Stimulated activated CD4-positive, alpha-beta T cell treated with anti-CD3 and anti-CD28 coated beads, Interleukin-2, amount 100 ng/mL, for 4 hours (primary cell): ENCODE measurements at regions not wholly inside any gene's neighbourhood (a gene's known extent, or its start where the extent isn't known, plus 50 kb on each side); places are given as distances from the start of the nearest gene placed in this dataset.

Experiments
- DNase-seq: peaks from one replicate; pipeline ENCODE4 v3.0.0-alpha.2; 2020; ENCODE audit warnings: low read depth

DNA sequence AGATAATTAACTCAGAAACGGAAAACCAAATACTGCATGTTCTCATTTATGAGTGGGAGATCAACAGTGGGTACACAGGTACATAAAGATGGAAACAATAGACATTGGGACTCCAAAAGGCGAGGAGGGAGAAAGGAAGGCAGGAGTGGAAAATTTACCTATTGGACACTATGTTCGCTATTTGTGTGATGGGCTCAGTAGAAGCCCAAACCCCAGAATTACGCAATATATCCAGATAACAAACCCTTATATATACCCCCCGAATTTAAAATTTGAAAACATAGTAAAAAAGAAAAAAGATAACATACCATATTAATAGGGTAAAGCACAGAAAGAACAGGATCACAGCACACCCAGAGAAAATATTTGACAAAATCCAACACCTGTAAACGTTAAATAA, 1351.7 kb upstream of the FAM98A start:
- no peak for DNase-seq

DNA sequence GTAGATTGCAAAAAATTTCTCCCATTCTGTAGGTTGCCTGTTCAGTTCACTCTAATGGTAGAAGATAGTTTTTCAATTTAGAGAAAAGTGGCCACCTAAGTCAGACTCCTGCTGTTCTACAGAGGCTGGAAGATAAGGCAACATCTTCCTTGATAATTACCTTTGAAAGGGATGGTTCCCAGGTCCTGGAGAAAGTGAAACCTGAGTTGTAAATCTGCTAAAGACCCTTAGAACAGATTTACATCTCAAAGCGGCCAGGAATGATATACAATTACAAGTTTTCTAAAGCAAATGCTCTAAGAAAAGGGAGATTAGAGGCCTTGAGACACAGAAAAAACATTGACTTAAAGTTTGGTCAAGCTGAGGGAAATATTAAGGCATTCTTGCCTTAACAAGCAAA, 1350.2 kb upstream of the FAM98A start:
- DNase-seq, result no peak

DNA sequence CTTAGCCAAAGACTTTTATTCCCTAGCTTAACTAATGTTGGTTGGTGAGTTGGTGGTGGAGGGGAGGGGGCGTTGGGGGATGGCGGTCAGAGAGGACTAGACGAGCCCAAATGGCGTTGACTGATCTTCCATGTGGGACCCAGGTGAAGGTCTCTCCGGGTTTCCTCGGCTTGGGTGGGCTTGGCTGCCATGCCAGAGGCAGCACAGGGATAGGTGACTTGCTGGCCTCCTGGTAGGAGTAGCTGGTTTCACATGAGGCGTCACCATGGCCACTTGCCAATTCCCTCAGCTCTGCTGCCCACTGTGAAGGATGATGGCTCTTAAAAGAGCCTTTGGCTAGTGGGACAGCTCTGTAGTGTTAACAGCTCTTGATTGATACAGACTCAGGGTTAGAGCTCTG, 1337.0 kb upstream of the FAM98A start:
- no peak for DNase-seq

DNA sequence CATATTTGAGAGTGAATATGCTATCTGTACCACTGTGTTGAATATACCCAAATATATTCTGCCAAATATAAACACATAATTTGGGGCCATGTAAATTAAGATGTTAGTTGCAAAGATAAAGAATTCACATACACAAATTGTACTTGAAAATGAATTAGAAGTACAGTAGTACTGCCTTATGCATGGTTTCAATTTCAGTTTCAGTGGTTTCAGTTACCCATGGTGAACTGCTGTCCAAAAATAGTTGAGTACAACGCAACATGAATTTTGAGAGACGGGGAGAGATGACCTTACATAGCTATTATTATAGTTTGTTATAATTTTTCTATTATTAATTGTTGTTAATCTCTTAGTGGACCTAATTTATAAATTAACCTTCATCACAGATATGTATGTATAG, 1313.0 kb upstream of the FAM98A start:
- DNase-seq, result no peak

DNA sequence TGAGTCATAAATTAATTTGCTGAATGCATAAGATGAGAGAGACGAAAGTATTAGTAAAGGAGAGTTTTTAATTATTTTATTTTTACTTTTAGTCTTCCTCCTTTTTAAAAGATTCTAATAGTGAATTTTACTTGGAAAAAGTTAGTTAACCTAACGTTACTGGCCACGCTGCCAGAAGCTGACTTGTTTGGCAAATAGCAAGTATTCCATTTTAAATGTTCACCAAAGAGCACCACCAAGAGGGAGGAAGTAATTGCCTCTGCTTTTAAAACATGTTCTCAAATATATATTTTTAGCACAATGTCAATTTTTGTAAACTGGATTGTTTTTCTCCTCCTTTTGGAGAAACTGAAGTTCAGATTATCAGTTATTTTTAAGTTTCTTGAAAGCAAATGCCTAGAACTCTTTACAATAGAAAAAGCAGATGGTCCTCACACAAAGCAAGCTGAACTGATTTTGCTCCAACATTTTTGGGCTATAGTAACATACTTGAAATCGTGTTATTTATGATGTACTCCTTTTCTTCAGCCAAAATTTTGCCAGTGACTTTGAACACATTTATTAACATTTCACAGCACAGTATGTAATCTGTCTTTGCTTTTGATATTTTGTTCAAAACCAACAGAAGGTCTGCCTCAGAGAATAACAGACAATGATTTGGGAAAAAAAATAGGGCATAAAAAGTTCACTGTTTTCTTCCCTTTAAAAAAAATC, 1311.0 kb upstream of the FAM98A start:
- no peak for DNase-seq

DNA sequence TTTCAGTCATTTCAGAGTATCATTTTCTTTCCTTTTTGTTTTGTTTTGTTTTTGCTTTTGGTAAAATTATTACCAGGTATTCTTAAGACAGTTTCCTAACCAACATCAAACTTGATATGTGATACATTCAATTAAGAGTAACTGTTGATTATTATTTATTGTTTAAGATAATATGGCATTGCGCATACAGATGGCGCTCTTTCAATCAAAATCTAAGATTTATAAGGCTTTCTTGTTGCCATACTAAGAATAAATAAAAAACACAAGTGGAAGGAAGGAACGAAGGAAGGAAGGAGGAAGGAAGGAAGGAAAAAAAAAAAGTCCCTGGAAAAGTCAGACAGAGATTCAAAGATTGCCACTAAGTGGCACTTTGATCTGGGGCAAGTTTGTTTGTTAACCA, 1308.7 kb upstream of the FAM98A start:
- DNase-seq, result no peak

DNA sequence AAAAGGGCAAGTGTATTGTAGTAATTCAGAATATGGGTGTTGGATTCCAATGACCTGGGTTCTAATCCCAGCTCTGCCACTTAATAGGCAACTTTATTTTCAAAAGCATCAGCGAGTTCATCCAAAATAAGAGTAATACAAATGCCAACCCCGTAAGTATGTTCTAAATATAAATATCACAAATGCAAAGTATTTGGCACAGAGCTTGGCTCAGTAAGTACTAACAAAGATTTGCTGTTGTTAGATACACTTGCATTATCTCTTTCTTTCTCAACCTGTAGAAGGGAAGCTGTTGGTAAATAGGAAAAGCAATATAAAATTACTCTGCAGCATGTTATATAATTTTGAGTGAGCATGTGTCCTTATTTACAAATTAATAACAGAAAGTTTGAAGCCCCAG, 1302.6 kb upstream of the FAM98A start:
- no peak for DNase-seq

DNA sequence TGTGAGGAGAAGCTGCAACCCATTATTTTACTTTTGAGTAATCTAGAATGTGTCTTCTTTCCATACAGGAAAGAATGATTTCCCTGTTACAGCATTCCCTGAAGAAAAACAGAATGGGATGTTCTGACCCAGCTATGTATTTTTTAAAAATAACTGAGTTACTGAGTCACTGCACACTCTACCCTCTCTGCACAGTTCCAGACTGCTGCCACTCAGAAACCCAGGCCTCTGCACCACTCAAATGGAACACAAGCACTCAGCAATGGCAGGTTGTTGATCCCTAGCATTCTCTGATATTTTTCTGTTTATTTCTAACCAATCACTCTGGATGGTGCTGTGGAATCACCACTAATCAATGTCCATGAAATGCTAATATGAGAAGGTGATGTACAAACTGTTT, 1300.0 kb upstream of the FAM98A start:
- DNase-seq, result no peak

DNA sequence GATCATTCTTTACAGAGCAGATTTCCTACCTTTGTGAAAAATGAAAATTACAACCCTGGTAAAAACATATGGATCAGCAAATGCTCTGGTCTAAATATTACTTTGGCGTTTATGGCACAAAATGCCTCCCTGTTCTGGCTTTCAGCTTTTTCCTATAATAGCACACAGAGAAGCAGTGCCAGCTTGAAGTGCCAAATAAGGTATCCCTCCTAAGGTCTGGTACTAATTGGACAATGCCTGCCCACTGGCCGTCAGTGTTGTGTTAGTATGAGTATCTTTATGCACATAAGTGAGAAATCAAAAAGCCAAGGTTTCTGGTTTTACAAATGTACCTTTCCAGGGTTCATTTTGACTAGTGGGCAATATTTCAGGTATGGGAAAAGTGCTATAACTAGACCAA, 1293.7 kb upstream of the FAM98A start:
- no peak for DNase-seq

DNA sequence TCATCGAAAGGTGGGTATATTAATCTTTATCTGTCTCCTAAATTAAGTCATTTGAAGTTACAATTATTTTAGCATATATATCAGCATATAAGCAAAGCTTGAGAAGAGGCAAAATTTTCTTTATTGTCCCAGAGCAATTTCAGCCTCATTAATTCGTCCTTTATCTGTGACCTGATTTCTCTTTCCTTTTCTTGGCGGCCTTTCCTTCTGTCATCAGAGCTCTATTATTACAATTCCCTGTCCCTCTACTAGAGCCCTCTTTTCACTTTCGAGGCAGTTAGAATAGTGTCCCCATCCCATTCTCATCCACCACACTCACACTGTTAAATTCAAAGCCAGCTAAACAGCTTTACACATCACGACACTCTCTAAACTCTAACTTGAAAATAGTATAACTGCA, 1293.2 kb upstream of the FAM98A start:
- no peak for DNase-seq

DNA sequence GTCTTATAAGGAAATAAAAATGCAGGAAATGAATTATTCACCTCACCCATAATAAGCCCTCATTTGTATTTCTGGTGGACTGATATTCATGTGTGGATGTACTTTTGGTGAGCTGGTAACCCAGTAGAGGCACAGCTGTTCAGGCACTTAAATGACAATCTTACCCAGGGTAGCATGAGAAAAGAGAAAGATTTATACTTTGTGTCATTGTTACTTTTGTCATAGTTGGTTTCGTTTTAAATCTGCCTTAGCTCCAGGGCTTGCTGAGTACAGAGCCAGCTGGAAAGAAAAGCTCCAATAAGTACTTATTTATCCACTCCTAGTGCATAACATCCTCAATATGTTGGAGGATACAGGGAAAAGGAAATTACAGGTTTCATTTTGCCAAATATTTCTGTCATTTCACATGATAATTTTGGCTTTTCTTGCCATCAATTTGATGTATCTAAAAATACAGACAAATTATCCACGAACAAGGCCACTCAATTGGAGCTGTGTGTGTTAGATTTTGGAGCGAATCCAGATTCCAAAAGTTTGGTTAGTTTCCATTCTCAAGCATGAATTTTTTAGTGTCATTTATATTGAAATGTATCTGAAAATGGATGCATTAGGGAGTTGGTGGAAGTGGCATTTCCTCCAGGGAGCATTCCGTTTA, 1276.1 kb upstream of the FAM98A start:
- DNase-seq, result no peak

DNA sequence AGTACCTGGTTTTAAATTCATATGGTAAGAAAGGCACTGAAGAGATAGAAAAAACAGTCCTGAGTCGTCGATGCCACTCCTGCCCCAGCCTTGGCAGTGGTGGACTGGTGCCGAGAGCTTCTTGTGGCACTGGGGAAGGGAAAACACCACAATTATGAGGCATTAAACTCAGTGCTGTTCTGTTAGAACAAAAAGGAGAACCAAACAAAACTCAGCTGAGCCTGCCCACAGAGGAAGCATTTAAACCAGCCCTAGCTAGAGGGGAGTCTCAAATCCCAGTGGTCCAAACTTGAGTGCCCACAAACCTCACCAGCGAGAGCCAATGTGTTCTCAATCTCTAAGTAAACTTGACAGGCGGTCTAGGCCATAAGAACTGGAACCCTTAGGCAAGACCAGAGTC, 1254.5 kb upstream of the FAM98A start:
- DNase-seq, result no peak

DNA sequence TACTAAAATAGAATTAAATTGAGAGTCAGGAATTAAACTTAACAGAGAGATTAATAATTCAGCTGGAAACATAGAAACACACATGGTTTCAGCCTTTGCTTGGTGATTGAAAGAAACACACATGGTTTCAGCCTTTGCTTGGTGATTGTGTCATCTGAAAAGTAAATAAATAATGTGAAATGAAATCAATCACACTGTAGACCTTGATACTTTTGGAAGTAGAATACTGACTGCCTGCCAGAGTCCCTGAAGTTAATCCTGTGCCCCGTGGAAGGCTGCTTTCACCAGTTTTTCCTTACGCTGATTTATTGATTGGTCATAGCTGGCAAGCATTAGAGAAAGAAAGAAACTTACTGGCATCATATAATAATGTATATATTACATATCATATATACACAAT, 1252.7 kb upstream of the FAM98A start:
- DNase-seq, result no peak

DNA sequence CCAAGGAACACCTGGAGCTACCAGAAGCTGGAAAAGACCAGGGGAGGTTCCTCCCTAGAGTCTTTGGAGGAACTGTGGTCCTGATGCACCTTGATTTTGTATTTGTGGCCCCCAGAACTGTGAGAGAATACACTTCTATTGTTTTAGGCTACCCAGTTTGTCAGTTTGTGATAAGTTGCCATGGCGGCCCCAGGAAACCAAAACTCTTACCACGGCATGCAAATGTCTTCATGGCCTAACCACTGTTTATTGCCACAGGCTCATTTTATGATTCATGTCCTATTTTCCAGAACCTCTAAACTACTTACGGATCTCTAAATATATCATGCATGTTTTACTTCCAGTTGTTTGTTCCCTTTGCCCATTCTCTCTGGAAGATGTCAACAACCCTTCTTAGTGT, 1250.7 kb upstream of the FAM98A start:
- DNase-seq, result no peak

DNA sequence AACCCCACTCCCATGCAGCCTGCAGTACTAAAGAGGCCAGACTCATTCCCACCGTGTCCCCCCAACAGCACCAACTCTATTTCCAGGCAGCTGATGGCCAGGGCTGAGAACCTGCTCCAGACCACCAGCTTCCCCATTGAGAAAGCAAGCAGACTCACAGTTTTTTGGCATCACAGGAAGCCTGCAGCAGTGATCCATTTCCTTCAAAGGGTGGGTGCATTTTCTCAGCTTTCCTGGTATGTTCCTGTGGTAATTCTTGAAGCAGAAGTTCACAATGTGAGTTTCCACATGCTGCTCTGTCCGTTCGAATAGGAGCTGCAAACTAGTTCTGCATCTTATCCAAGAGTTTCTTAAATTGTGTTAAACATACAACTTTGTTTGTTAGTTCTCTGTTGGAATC, 1249.6 kb upstream of the FAM98A start:
- no peak for DNase-seq

DNA sequence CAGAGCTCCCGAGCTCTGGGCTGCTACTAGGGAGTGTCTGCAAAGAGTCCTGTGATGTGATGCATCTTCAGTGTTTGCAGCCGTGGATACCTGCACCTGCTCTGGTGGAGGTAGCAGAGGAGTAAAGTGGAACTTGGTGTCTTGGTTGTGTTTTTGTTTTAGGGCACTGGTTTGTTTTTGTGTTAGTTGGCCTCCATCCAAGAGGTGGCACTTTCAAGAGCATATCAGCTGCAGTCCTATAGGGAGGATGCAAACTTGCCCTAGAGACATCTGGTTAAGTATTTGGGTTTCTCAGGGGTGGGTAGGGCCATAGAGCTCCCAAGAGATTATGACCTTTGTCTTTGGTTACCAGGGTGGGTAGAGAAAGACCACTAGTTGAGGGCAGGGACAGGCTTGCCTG, 1249.0 kb upstream of the FAM98A start:
- no peak for DNase-seq

DNA sequence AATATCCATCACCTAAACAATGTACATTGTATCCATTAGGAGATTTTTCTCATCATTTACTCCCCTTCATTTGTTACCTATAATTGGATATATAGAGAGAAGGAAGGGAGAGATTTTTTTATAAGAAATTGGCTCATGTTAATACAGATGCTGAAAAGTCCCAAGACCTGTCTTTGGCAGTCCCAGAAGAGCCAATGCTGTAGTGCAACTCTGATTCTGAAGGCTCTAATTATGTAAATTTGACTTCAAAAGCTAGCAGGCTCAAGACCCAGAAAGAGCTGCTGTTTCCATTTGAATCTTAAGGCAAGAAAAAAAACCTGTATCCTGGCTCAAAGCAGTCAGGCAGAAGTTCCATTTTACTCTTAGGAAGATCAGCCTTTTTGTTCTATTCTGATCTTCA, 1245.5 kb upstream of the FAM98A start:
- no peak for DNase-seq

DNA sequence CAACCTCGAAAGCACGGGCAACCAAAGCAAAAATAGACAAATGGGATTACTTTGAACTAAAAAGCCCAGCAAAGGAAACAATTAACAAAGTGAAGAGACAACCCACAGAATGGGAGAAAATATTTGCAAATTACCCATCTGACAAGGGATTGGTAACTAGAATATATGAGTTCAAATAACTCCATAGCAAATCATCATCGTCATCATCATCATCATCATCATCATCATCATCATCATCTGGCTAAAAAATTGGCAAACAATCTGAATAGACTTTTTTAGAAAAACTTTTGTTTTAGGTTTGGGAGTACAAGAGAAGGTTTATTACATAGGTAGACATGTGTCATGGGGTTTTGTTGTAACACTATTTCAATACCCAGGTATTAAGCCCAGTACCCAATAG, 1239.3 kb upstream of the FAM98A start:
- DNase-seq, result no peak

DNA sequence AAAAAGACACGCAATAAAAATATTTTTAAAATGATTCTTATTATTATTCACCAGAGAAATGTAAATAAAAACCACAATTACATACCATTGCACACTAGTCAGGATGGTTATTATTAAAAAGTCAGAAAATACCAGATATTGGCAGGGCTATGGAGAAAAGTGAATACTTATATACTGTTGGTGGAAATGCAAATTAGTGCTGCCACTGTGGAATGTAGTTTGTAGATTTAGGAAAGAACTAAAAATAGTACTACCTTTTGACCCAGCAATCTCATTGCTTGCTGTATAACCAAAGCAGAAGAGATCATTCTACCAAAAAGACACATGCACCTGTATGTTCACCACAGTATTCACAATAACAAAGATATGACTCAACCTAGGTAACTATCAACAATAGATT, 1237.3 kb upstream of the FAM98A start:
- no peak for DNase-seq

DNA sequence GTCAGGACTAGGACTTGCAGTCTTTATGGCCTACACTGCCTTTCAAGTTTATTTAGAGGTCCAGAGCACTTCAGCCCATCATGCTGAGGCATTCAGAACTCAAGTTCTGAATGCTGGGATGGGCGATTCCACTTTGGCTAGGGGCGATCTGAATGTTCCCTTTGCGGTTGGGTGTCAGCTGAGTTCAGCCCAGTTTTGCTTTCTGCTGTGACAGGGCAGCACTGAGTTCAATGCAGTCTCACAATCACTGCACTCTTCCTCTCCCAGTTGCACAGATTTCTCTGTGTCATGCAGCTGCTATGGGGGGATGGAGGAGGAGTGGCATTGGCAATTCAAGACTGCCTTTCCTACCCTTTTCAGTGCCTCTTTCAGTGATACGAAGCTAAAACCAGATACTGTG, 1232.0 kb upstream of the FAM98A start:
- no peak for DNase-seq

DNA sequence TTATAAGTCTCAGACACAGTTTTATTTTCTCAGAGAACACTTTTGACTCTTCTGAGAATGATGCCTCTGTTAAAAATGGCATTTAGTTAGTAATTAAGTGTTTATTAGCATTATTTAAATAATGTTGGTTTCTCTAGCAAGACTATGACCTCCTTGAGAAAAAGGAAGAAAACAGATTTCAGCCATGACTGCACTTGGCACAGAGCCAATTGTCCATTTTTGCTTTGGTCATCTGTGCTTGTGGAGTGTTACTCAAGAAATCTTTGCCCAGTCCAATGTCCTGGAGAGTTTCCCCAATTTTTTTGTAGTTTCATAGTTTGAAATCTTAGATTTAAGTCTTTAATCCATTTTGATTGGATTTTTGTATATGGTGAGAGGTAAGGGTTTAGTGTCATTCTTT, 1229.4 kb upstream of the FAM98A start:
- no peak for DNase-seq

DNA sequence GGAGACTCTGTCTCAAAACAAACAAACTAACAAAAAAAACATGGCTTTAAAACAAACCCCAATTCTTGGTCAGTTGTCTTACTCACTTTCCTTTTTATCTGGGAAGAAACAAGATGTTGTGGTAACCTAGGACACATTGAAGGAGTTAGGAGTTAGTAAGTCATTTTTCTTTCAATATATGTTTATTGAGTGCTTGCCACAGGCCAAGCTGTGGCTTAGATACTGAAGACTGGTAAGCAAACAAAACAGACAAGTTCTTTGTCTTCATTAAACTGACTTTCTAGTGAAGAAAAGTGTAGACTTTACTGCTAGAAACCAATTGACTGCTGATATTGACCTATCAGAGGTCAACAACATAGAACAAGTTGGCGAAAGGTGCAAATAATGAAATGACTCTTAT, 1228.3 kb upstream of the FAM98A start:
- DNase-seq, result no peak

DNA sequence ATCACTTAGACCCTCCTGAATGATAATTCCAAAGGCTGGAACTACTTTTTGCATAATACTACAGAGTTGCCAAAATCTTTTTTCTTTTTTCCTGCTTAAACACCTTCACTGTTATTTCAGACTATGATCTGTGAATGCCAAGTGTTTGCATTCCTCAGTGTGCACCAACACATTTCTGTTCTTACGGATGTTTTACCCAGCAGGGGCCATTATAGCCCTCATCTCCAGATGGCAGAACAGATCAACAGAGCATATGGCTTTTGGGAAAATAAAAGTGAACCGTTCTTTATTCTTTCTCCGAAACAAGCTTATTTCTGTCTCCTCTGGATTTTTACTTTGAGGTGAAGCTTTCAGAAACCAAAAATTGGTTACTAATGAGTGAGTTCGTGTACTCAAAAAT, 1226.6 kb upstream of the FAM98A start:
- DNase-seq, result no peak

DNA sequence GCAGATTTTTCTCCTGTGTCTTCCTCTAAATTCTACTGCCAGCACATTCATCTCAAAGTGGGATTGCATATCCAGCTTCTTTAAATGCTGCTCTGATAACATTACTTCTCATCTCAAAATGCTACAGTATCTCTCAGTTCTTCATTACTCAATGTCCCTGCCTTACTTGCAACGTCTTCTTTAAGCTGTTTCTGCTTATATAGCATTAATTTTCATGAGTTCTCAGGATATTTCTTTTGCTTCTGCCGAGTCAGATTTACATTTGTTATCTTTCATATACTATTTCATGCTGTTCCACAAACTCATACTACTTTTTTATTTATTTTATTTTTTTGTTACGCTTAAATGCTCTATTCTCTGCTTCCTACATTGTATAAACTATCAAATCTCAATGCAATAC, 1223.5 kb upstream of the FAM98A start:
- no peak for DNase-seq
